ENCODE measurements at regions not wholly inside any gene's neighbourhood (a gene's known extent, or its start where the extent isn't known, plus 50 kb on each side); places are given as distances from the start of the nearest gene placed in this dataset.

DNA sequence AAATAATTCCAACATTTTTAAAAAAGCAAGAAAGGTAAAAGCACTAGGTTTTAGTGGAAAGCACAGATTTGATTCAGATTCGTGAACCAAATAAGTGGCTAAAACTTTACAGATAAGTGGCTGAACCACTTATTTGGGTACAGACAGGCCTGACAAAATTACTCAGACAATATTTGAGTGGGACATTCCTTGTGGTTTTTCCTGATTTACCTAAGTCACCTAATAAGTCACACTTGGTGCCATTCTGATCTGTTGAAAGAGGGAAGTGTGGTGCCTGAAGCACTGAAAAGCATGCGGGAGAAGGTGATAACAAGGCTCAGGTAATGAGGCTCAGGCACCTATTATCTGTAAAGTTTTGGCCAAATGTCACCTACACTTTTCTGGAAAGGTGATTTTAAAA, 81.6 kb upstream of the CD55 start:
- no peak overlapping the region for H3K27ac ChIP-seq (ENCODE audit: low read depth, low read length, poor library complexity, severe bottlenecking)
- no peaks in the 10 kb centered on the region for H3K4me1 ChIP-seq (ENCODE audit: insufficient read depth, low read length, poor library complexity, severe bottlenecking)
- H3K9me3 ChIP-seq (ENCODE audit: low read depth, low read length, poor library complexity, severe bottlenecking), result no peaks in the 10 kb centered on the region
- no TSS peak for BruUV-seq (replicated peaks)
- peaks cover 4% of the 10 kb centered on the region for H3K27me3 ChIP-seq (replicated peaks; ENCODE audit: insufficient read depth, low read depth, low read length, poor library complexity)
- TF ChIP-seq EZH2 (IDR thresholded peaks at IDR 0.05; ENCODE audit: borderline replicate concordance, low read depth, low read length, poor library complexity, severe bottlenecking), result no peak
- TF ChIP-seq, protein P1, sequence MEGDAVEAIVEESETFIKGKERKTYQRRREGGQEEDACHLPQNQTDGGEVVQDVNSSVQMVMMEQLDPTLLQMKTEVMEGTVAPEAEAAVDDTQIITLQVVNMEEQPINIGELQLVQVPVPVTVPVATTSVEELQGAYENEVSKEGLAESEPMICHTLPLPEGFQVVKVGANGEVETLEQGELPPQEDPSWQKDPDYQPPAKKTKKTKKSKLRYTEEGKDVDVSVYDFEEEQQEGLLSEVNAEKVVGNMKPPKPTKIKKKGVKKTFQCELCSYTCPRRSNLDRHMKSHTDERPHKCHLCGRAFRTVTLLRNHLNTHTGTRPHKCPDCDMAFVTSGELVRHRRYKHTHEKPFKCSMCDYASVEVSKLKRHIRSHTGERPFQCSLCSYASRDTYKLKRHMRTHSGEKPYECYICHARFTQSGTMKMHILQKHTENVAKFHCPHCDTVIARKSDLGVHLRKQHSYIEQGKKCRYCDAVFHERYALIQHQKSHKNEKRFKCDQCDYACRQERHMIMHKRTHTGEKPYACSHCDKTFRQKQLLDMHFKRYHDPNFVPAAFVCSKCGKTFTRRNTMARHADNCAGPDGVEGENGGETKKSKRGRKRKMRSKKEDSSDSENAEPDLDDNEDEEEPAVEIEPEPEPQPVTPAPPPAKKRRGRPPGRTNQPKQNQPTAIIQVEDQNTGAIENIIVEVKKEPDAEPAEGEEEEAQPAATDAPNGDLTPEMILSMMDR (conservative IDR thresholded peaks at IDR 0.05; ENCODE audit: low read depth, low read length), result no peak
- H3K36me3 ChIP-seq (ENCODE audit: insufficient read depth, low read length, poor library complexity, severe bottlenecking), result no peaks in the 10 kb centered on the region
- intact Hi-C loops (cut with micrococcal nuclease; ENCODE audit: unreplicated experiment), result no loop called here
- DNase-seq (ENCODE audit: low spot score), result no peak
- no peak overlapping the region for H3K4me3 ChIP-seq (ENCODE audit: low read depth, low read length, poor library complexity, severe bottlenecking)
- POLR2A ChIA-PET (ENCODE audit: low non-redundant PET), result no interaction called here
- CTCF ChIA-PET, result no interaction called here

GRCh38 chr1:207240325-207241101, 81.0 kb upstream of the CD55 start:
- Histone ChIP-seq H3K27me3 (replicated peaks; ENCODE audit: insufficient read depth, low read depth, low read length, poor library complexity) (peaks cover 4% of the 10 kb centered on the region), H3K4me3 (ENCODE audit: low read depth, low read length, poor library complexity, severe bottlenecking) (no peak overlapping the region), H3K27ac (ENCODE audit: low read depth, low read length, poor library complexity, severe bottlenecking) (no peak overlapping the region), H3K36me3 (ENCODE audit: insufficient read depth, low read length, poor library complexity, severe bottlenecking) (no peaks in the 10 kb centered on the region), H3K4me1 (ENCODE audit: insufficient read depth, low read length, poor library complexity, severe bottlenecking) (no peaks in the 10 kb centered on the region), H3K9me3 (ENCODE audit: low read depth, low read length, poor library complexity, severe bottlenecking) (no peaks in the 10 kb centered on the region)
- no peak for DNase-seq (ENCODE audit: low spot score)
- intact Hi-C loops (cut with micrococcal nuclease; ENCODE audit: unreplicated experiment), result no loop called here
- ChIA-PET POLR2A (ENCODE audit: low non-redundant PET) (no interaction called here), CTCF (interaction anchor here (0.7 kb wide), 1 partner anchor 41 kb away, joined by 4 read pairs; no protein-coding TSS in a partner anchor)
- TF ChIP-seq EZH2 (IDR thresholded peaks at IDR 0.05; ENCODE audit: borderline replicate concordance, low read depth, low read length, poor library complexity, severe bottlenecking), result no peak
- TF ChIP-seq, protein P1 (conservative IDR thresholded peaks at IDR 0.05; ENCODE audit: low read depth, low read length), result no peak
- BruUV-seq (replicated peaks), result no TSS peak

GRCh38 chr1:207241164-207241934, 80.1 kb upstream of the CD55 start:
- CTCF ChIA-PET, result interaction anchor here (0.7 kb wide), 1 partner anchor 42 kb away, joined by 4 read pairs; no protein-coding TSS in a partner anchor
- no peaks in the 10 kb centered on the region for H3K36me3 ChIP-seq (ENCODE audit: insufficient read depth, low read length, poor library complexity, severe bottlenecking)
- POLR2A ChIA-PET (ENCODE audit: low non-redundant PET), result no interaction called here
- H3K9me3 ChIP-seq (ENCODE audit: low read depth, low read length, poor library complexity, severe bottlenecking), result no peaks in the 10 kb centered on the region
- H3K4me1 ChIP-seq (ENCODE audit: insufficient read depth, low read length, poor library complexity, severe bottlenecking), result no peaks in the 10 kb centered on the region
- DNase-seq (ENCODE audit: low spot score), result no peak
- H3K27ac ChIP-seq (ENCODE audit: low read depth, low read length, poor library complexity, severe bottlenecking), result no peak overlapping the region
- H3K4me3 ChIP-seq (ENCODE audit: low read depth, low read length, poor library complexity, severe bottlenecking), result no peak overlapping the region
- no TSS peak for BruUV-seq (replicated peaks)
- no peak for TF ChIP-seq EZH2 (IDR thresholded peaks at IDR 0.05; ENCODE audit: borderline replicate concordance, low read depth, low read length, poor library complexity, severe bottlenecking)
- TF ChIP-seq, protein P1 (conservative IDR thresholded peaks at IDR 0.05; ENCODE audit: low read depth, low read length), result no peak
- intact Hi-C loops (cut with micrococcal nuclease; ENCODE audit: unreplicated experiment), result no loop called here
- peaks cover 4% of the 10 kb centered on the region for H3K27me3 ChIP-seq (replicated peaks; ENCODE audit: insufficient read depth, low read depth, low read length, poor library complexity)
